Aorta (tissue), 5 donors: ENCODE measurements at regions not wholly inside any gene's neighbourhood (a gene's known extent, or its start where the extent isn't known, plus 50 kb on each side); places are given as distances from the start of the nearest gene placed in this dataset.

Experiments
- ATAC-seq: fragments of 200-7000 bp; cut with Tn5 transposase; one replicate; pipeline ENCODE4 v1.9.1; 2022; ENCODE audit warnings: moderate library complexity; ENCODE audit not compliant: low FRiP score
- DNase-seq, 2 donors: peaks; one replicate each; pipeline ENCODE4 v3.0.0-alpha.2; 2020
- H3K27ac ChIP-seq, 2 donors: one replicate each; pipeline ENCODE4 v1.5.1; 2013; ENCODE audit warnings: low read length in 2 of 2, mild to moderate bottlenecking in 2 of 2, moderate library complexity in 2 of 2, control low read depth in 1 of 2, inconsistent platforms in 1 of 2, low read depth in 1 of 2
- H3K27me3 ChIP-seq, 2 donors: one replicate each; pipeline ENCODE4 v1.6.1; 2013; ENCODE audit warnings: control low read depth in 1 of 2, low read length in 1 of 2, mild to moderate bottlenecking in 1 of 2, moderate library complexity in 1 of 2; ENCODE audit not compliant: insufficient read depth in 2 of 2, control insufficient read depth in 1 of 2
- H3K36me3 ChIP-seq, 2 donors: one replicate each; pipeline ENCODE4 v1.6.1; 2013; ENCODE audit warnings: control low read depth in 1 of 2, low read length in 1 of 2, mild to moderate bottlenecking in 1 of 2; ENCODE audit not compliant: insufficient read depth in 2 of 2, control insufficient read depth in 1 of 2
- H3K4me1 ChIP-seq, 2 donors: one replicate each; pipeline ENCODE4 v1.6.1; 2013; ENCODE audit warnings: low read length in 2 of 2, control low read depth in 1 of 2, mild to moderate bottlenecking in 1 of 2, moderate library complexity in 1 of 2; ENCODE audit not compliant: insufficient read depth in 2 of 2, control insufficient read depth in 1 of 2
- H3K4me3 ChIP-seq, 2 donors: one replicate each; pipeline ENCODE4 v1.5.1; 2013; ENCODE audit warnings: low read length in 2 of 2, control low read depth in 1 of 2, mild to moderate bottlenecking in 1 of 2
- H3K9me3 ChIP-seq: one replicate; pipeline ENCODE4 v1.6.1; 2013; ENCODE audit warnings: mild to moderate bottlenecking, low read length; ENCODE audit not compliant: control insufficient read depth
- WGBS, 2 donors: extraction: QIAGEN DNeasy Blood & Tissue Kit; methylation state at CpG; one replicate each; pipeline ENCODE4 v1.1.7; 2013; 5-methylcytosine and 5-hydroxymethylcytosine counted together
- intact Hi-C, 2 donors: fragments of 100-400 bp; cut with DNase I; formaldehyde crosslinking; loops; one replicate each; pipeline versions ENCODE4 v1.14.2 to v1.15.0; 2022
- donor health status: healthy with polysubstance abuse.
- donor health status: Bipolar disorder and iron deficiency.
- donor health status: DM: no; HTN: no; CAD: no.
- donor health status: DM: no; HTN: no; CAD: no.
- donor health status: DM: yes; HTN: yes; CAD: no.

DNA sequence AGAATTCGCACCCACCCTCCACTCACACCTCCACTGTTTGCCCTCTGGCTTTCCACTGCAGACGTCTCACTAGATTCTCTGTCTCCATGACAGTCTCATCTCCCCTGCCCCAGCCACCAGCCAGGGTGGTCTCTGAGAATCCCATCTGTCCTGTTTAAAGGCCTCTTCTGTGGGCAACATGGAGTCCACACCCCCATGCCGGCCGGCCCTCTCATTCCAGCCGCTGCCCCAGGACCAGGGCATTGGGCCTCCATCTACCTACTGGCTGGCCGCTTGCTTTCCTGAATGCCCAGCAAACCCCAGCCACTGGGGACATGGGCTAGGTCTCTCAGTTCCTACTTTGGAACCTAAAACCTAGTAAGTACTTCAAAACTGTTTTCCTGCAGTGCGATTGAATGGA, 65.6 kb upstream of the RUFY1 start:
- no peak overlapping the region for H3K4me3 ChIP-seq
- intact Hi-C loops, result no loop called here
- H3K27ac ChIP-seq, result no peak overlapping the region
- WGBS, 2 donors, result 95% methylated on average over 7 of the region's 7 CpGs
- no peaks in the 10 kb centered on the region for H3K36me3 ChIP-seq
- DNase-seq (peak in 1 of 2 donors; percentile 67), ATAC-seq (no peak)
- H3K4me1 ChIP-seq, result no peaks in the 10 kb centered on the region
- no peaks in the 10 kb centered on the region for H3K27me3 ChIP-seq
- H3K9me3 ChIP-seq, result no peaks in the 10 kb centered on the region

DNA sequence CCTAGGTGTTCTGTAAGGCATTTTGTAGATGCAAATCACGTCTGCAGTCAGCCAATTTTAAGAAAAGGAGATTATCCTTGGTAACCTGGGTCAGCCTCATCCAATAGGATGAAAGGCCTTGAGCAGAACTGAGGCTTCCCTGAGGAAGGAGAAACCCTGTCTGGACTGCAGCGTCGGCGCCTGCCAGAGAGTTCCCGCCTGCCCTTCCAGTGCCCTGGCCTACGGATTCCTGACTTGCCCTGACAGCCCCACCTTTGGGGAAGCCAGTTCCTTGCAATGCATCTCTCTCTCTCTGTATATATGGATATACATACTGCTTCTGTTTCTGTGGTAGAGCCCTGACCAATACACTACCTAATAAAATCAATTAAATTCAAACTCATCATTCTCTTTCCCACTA, 66.2 kb upstream of the RUFY1 start:
- Histone ChIP-seq H3K4me1 (no peaks in the 10 kb centered on the region), H3K36me3 (no peaks in the 10 kb centered on the region), H3K9me3 (no peaks in the 10 kb centered on the region), H3K27me3 (no peaks in the 10 kb centered on the region), H3K4me3 (no peak overlapping the region), H3K27ac (no peak overlapping the region)
- intact Hi-C loops, result no loop called here
- ATAC-seq (no peak), DNase-seq (no peak)
- WGBS, 2 donors, result 90 to 91% methylated on average over 6 of the region's 6 CpGs

DNA sequence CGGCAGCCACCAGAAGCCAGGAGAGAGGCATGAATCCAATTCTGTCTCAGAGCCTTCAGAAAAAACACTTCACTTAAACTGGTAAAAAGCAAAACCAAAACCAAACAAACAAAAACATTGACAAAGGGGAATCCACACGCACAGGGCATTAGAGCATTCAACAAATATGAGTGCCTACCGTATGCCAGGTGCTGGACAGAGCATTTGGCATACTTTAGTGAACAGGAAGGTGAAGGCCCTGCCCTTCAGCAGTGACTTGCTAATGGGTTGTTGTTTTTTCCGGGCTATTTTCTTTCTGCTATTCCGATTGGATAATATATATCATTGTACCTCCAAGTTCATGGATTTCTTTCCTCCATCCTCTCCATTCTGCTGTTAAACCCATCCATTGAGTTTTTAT, 71.7 kb upstream of the RUFY1 start:
- Histone ChIP-seq H3K36me3 (no peaks in the 10 kb centered on the region), H3K4me1 (no peaks in the 10 kb centered on the region), H3K9me3 (no peaks in the 10 kb centered on the region), H3K27ac (no peak overlapping the region), H3K4me3 (no peak overlapping the region), H3K27me3 (no peaks in the 10 kb centered on the region)
- 82 to 88% methylated on average over 5 of the region's 5 CpGs for WGBS, 2 donors
- intact Hi-C loops, result no loop called here
- no peak for ATAC-seq
- DNase-seq, result peak in 1 of 2 donors; percentile 2

DNA sequence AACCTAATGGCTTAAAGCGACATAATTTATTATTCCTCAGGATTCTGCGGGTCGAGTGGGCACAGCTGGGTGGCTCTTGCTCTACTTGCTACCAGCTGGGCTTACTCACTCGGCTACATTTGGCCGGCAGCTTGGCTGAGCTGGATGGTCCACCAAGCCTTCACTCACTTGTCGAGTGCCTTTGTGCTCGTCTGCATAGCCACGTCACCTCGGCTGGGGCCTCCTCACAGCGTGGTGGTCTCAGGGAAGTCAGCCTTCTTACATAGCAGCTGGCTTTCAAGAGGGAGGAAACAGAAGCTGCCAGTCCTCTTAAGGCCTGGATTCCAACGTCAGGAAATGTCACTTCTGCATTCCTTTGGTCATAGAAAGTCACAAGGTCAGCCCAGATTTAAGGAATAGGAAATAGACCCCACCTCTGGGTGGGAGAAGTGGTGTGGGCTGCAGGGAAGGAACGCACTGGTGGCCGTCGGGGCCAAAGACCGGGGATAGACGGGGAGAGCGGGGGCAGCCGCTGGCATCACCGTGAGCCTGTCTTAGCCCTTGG, 75.1 kb upstream of the RUFY1 start:
- Histone ChIP-seq H3K4me1 (no peaks in the 10 kb centered on the region), H3K27ac (no peak overlapping the region), H3K4me3 (no peak overlapping the region), H3K9me3 (no peaks in the 10 kb centered on the region), H3K27me3 (no peaks in the 10 kb centered on the region), H3K36me3 (no peaks in the 10 kb centered on the region)
- intact Hi-C loops, result no loop called here
- DNase-seq (peak; percentile 60 to 71), ATAC-seq (no peak)
- WGBS, 2 donors, result 36 to 41% methylated on average over 19 of the region's 19 CpGs

DNA sequence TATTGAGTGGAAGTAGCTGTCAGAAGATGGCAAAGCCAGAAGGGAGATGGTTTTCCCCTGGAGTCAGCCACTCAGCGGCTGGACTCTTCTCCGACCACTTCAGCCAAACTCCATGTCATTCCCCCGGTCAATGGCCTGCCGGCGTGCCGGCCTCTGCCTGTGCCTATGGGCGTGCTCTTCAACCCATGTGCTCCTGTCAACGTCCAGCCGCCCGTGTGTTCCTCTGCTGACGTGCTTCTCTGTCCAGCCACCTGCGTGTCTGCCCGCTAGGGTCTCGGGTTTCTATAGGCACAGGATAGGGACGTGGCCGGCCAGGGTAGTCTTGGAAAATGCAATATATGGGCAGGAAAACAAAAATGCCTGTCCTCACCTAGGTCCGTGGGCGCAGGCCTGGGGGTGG, 77.7 kb upstream of the RUFY1 start:
- H3K4me3 ChIP-seq, result no peak overlapping the region
- H3K36me3 ChIP-seq, result no peaks in the 10 kb centered on the region
- H3K27ac ChIP-seq, result no peak overlapping the region
- 82 to 87% methylated on average over 18 of the region's 18 CpGs for WGBS, 2 donors
- intact Hi-C loops, result no loop called here
- no peak for ATAC-seq
- DNase-seq, result peak in 1 of 2 donors; percentile 55
- H3K9me3 ChIP-seq, result no peaks in the 10 kb centered on the region
- H3K27me3 ChIP-seq, result no peaks in the 10 kb centered on the region
- H3K4me1 ChIP-seq, result no peaks in the 10 kb centered on the region

DNA sequence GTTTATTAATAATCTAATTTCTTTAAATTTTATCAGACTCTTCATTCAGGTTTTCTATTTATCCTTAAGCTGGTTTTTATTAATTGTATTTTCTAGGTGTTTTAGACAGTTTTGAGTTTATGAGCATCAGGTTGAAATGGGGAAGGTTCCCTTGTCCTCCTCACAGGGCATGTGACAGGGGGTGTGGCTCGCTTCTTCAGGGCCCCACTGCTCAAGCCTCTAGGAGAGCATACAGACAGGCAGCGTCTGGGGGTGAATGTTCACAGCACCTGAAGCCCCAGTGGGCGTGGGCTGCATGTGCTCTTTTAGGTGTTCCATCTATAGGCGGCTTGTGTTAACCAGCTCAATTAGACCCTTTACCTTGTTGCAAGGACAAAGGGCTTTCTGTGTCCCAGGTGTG, 78.2 kb upstream of the RUFY1 start:
- Histone ChIP-seq H3K27ac (no peak overlapping the region), H3K4me1 (no peaks in the 10 kb centered on the region), H3K36me3 (no peaks in the 10 kb centered on the region), H3K27me3 (no peaks in the 10 kb centered on the region), H3K9me3 (peaks cover 2% of the 10 kb centered on the region), H3K4me3 (no peak overlapping the region)
- DNase-seq (peak in 1 of 2 donors; percentile 16), ATAC-seq (no peak)
- WGBS, 2 donors, result 66 to 86% methylated on average over 4 of the region's 4 CpGs
- intact Hi-C loops, result no loop called here

DNA sequence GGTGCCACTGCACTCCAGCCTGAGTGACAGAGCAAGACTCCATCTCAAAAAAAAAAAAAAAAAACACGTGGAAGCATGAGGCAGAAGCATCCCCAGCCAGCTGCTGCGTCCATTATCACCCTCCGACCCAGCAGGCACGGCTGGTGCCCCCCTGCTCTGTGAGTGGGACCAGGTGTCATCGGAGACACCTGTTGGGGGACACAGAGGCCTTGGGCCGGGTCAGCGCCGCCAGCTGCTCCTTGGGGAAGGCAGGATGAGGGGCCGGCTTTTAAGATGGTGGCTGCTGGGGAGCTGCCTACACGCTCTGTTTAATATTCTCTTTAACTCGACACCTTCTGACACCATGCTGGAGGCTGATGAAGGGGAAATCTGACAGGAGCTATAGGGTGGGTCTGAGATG, 80.2 kb upstream of the RUFY1 start:
- DNase-seq (peak in 1 of 2 donors; percentile 68), ATAC-seq (no peak)
- H3K9me3 ChIP-seq, result peaks cover 2% of the 10 kb centered on the region
- 75 to 79% methylated on average over 10 to 11 of the region's 11 CpGs for WGBS, 2 donors
- no peak overlapping the region for H3K27ac ChIP-seq
- no peak overlapping the region for H3K4me3 ChIP-seq
- intact Hi-C loops, result no loop called here
- no peaks in the 10 kb centered on the region for H3K36me3 ChIP-seq
- H3K4me1 ChIP-seq, result no peaks in the 10 kb centered on the region
- H3K27me3 ChIP-seq, result no peaks in the 10 kb centered on the region

DNA sequence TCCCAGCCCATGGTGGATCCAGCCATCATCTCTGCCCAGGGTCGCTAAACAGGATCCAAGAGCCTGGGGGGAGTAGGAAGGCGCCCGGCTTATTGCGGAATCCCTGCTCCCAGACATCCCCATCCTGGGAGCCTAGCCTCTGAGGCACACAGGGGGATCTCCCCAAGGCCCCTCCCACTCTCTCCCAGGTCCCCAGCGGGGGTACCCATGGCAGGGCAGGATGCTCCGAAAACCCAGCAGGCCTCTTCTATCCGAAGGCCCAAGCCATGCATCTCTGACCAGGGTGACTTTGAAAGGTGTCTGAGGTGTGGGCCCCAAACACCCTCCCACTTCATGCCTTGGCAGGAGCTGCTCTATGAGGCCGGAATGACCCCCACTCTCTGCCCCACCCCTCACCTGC, 81.7 kb upstream of the RUFY1 start:
- Histone ChIP-seq H3K27me3 (no peaks in the 10 kb centered on the region), H3K4me3 (no peak overlapping the region), H3K9me3 (peaks cover 6% of the 10 kb centered on the region), H3K36me3 (no peaks in the 10 kb centered on the region), H3K4me1 (no peaks in the 10 kb centered on the region), H3K27ac (no peak overlapping the region)
- ATAC-seq (no peak), DNase-seq (no peak)
- WGBS, 2 donors, result 72 to 79% methylated on average over 7 to 8 of the region's 8 CpGs
- intact Hi-C loops, result no loop called here

DNA sequence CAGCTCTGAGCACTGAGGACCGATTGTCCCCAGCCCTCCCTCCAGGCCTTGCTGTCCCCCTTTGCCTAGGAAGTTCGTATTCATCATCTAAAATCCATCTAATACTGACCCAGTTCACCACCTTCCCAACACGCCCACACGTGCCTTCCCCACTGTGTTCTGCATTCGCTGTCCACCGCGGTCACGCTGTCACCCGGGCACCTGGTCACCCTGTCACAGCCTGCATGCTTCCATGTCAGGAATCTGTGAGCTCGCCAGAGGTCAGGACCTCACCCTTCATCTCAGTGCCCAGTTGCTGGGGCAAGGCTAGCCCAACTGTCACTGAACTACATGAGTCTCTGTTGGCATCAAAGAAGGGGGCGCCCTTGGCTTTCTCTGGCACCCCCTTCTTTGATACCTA, 82.9 kb upstream of the RUFY1 start:
- H3K36me3 ChIP-seq, result no peaks in the 10 kb centered on the region
- no peaks in the 10 kb centered on the region for H3K27me3 ChIP-seq
- no peaks in the 10 kb centered on the region for H3K4me1 ChIP-seq
- no peak for DNase-seq
- no peak for ATAC-seq
- intact Hi-C loops, result no loop called here
- H3K9me3 ChIP-seq, result peaks cover 6% of the 10 kb centered on the region
- 94 to 95% methylated on average over 11 of the region's 11 CpGs for WGBS, 2 donors
- H3K4me3 ChIP-seq, result no peak overlapping the region
- no peak overlapping the region for H3K27ac ChIP-seq
